HCT116 (cell line): ENCODE measurements at regions not wholly inside any gene's neighbourhood (a gene's known extent, or its start where the extent isn't known, plus 50 kb on each side); places are given as distances from the start of the nearest gene placed in this dataset.

ENCODE experiments used
- CEBPB ChIP-seq: IDR thresholded peaks from 2 replicates; pipeline ENCODE4 v1.6.1; 2012; ENCODE audit warnings: low read depth
- CTCF ChIP-seq, 3 experiments: fragments of 200-600 bp in 1 of 3; sonication (generic) in 1 of 3; IDR thresholded peaks in 2 of 3; conservative IDR thresholded peaks in 1 of 3; 2 replicates each; pipeline ENCODE4 v1.5.1; 2012 to 2017; ENCODE audit warnings: low read depth in 2 of 3, low read length in 2 of 3, antibody characterized with exemption in 1 of 3, borderline replicate concordance in 1 of 3, control low read depth in 1 of 3, mild to moderate bottlenecking in 1 of 3, mixed read lengths in 1 of 3, mixed run types in 1 of 3, moderate library complexity in 1 of 3; ENCODE audit not compliant: insufficient read depth in 1 of 3
- JUND ChIP-seq: IDR thresholded peaks from 2 replicates; pipeline ENCODE4 v1.6.1; 2012
- MAX ChIP-seq: IDR thresholded peaks from 2 replicates; pipeline ENCODE4 v1.6.1; 2012
- POLR2A ChIP-seq: IDR thresholded peaks from 2 replicates; pipeline ENCODE4 v1.7.0; 2011; ENCODE audit warnings: borderline replicate concordance; ENCODE audit not compliant: insufficient read depth, insufficient read length; ENCODE audit errors: extremely low read depth
- POLR2AphosphoS5 ChIP-seq: IDR thresholded peaks from 2 replicates; pipeline ENCODE4 v1.6.1; 2011; ENCODE audit warnings: mild to moderate bottlenecking, low read depth, low read length, moderate library complexity
- RAD21 ChIP-seq: IDR thresholded peaks from 2 replicates; pipeline ENCODE4 v1.6.1; 2012; ENCODE audit warnings: low read depth, mild to moderate bottlenecking
- REST ChIP-seq: IDR thresholded peaks from 2 replicates; pipeline ENCODE4 v1.6.1; 2012; ENCODE audit warnings: low read depth
- SP1 ChIP-seq: IDR thresholded peaks from 2 replicates; pipeline ENCODE4 v1.6.1; 2012; ENCODE audit warnings: low read depth
- TCF7L2 ChIP-seq: IDR thresholded peaks from 2 replicates; pipeline ENCODE4 v1.7.0; 2011; ENCODE audit warnings: borderline replicate concordance, inconsistent platforms; ENCODE audit not compliant: insufficient read depth, insufficient read length; ENCODE audit errors: extremely low read depth
- ZFX ChIP-seq: fragments of 450-650 bp; IDR thresholded peaks from 2 replicates; pipeline ENCODE4 v1.6.1; 2017

- no peak for TF ChIP-seq RAD21
- TF ChIP-seq SP1: no peak
- TF ChIP-seq MAX: no peak
- no peak for TF ChIP-seq CTCF (IDR thresholded peaks at IDR 0.05 in 2 of 3, conservative IDR thresholded peaks at IDR 0.05 in 1 of 3; ENCODE audit: borderline replicate concordance in 1 of 3, insufficient read depth in 1 of 3, low read depth in 2 of 3, low read length in 2 of 3)
- no peak for TF ChIP-seq JUND
- TF ChIP-seq POLR2A: no peak
- no peak for TF ChIP-seq REST
- no peak for TF ChIP-seq ZFX
- TF ChIP-seq TCF7L2: no peak
- TF ChIP-seq POLR2AphosphoS5: no peak
- TF ChIP-seq CEBPB: no peak
Measured at GRCh38 chr19:28341810-28342350, 871.1 kb downstream of the UQCRFS1 start.
